Fibroblast of lung (primary cell): ENCODE measurements at regions not wholly inside any gene's neighbourhood (a gene's known extent, or its start where the extent isn't known, plus 50 kb on each side); places are given as distances from the start of the nearest gene placed in this dataset.

Experiments
- CTCF ChIP-seq, 2 donors: IDR thresholded peaks in 1 of 2; conservative IDR thresholded peaks in 1 of 2; 1 replicate in 1 of 2; 2 replicates in 1 of 2; pipeline ENCODE4 v1.5.1; 2011 to 2012; ENCODE audit warnings: low read length in 2 of 2, control low read depth in 1 of 2, inconsistent platforms in 1 of 2, low read depth in 1 of 2, mild to moderate bottlenecking in 1 of 2
- EZH2 ChIP-seq: IDR thresholded peaks from 2 replicates; pipeline ENCODE4 v1.5.1; 2012; ENCODE audit warnings: low read length, control low read depth, mild to moderate bottlenecking; ENCODE audit errors: missing control alignments

DNA sequence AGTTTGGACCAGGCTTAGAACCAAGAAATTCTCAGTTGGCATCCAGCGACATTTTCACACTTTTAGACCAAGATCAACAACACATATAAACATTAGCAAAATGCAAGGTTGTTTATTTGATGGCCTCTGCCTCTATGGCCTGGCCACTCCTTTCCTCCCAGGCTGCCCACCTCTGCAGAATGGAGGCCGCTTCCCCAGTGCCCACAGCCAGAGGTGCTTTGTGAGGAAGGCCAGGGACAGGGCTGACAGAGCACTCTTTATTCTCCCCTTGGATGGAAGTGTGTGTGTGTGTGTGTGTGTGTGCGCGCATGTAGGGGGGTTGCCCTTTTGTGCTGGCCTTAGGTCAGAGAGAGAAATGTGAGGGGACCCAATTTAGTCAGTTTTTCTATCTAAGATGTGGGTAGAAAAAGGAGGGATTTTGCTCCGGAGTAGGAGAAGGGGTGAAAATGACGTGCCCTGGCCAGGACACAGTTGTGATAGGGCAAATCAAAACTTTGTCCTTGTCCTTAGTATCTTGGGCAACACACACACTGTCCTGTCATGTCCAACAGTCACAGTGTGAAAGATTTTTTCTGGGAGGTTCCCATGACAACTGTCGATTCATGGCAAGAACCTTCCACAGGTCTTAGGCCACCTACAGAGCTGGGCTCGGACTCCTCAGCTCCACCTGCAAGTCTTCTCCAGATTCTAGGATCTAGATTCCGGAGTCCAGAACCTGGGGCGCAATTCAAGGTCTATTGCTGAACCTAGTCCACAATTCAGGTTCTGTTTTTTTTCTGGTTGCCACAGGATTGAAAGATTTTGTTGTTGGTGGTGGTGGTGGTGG, 104.9 kb upstream of the SLC2A1 start:
- TF ChIP-seq CTCF (conservative IDR thresholded peaks at IDR 0.05 in 1 of 2, IDR thresholded peaks at IDR 0.05 in 1 of 2; ENCODE audit: low read depth in 1 of 2, low read length in 2 of 2), result no peak
- TF ChIP-seq EZH2, result no peak
